Choroid plexus epithelial cell (primary cell): ENCODE measurements at regions not wholly inside any gene's neighbourhood (a gene's known extent, or its start where the extent isn't known, plus 50 kb on each side); places are given as distances from the start of the nearest gene placed in this dataset.

Experiments used
- DNase-seq: peaks from one replicate; pipeline ENCODE4 v3.0.0-alpha.2; 2010; ENCODE audit warnings: low read depth
- H3K4me3 ChIP-seq: 2 replicates; pipeline ENCODE4 v1.5.1; 2011; ENCODE audit warnings: low read depth, mild to moderate bottlenecking, control low read depth, low read length, moderate library complexity
- CTCF ChIP-seq: conservative IDR thresholded peaks from 2 replicates; pipeline ENCODE4 v1.5.1; 2011; ENCODE audit warnings: low read depth, mild to moderate bottlenecking, control low read depth, inconsistent platforms, low read length, moderate library complexity

GRCh38 chr6:14642842-14643241 lies 525.3 kb downstream of the CD83 start:
- H3K4me3 ChIP-seq = no peak overlapping the region
- TF ChIP-seq CTCF = no peak
- DNase-seq = no peak

- no peak for TF ChIP-seq CTCF
- H3K4me3 ChIP-seq = no peak overlapping the region
- no peak for DNase-seq
Measured at GRCh38 chr6:14644381-14644780, 526.8 kb downstream of the CD83 start.

DNA sequence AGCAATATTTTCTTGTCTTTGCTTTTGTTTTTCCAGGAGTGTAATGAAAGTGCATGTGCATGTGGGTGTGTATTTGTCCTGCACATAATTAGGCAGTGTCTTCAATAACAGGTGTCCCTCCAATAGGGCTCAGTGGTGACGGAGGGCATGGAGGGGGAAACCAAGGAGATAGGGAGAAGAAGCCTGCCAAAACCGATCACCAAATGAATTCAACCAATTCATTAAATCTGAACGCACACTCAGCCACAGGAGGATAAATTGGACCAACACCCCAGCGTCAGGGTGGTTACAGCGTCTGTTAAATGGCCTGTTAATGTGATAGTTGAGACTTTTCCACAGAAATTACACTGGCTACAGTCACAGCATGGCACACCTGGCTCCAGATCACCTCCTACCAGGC lies 527.6 kb downstream of the CD83 start:
- no peak for DNase-seq
- no peak overlapping the region for H3K4me3 ChIP-seq
- no peak for TF ChIP-seq CTCF

DNA sequence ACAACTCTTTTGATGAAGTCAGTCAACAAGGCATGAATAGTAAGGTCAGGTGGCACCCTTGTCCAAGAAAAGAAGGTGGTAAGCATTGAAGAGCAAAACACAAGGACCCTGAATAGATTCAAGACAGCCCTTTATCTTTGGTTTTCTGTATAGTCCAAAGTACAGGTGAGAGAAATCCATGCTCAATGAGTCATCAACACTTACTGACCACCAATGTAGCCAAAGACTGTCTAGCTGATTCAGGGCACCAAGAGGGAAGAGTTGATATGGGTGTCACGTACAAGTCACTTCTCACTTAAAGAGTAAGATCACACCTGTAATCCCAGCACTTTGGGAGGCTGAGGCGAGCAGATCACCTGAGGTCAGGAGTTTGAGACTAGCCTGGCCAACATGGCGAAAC lies 528.3 kb downstream of the CD83 start:
- no peak for DNase-seq
- H3K4me3 ChIP-seq = no peak overlapping the region
- TF ChIP-seq CTCF = no peak

DNA sequence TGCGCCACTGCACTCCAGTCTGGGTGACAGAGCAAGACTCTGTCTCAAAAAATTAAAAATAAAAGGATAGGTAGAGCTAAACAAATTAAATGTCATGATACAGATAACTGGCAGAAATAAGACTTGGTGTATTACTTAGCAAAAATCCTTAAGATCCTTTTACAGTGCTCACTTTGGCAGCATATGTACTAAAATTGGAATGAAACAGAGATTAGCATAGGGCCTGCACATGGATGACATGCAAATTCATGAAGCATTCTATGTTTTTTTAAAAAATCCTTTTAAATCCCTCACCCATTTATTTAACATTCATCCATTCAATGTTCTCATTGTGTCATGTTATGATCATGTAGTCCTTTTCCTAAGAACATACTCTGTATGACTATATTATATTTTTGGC lies 528.8 kb downstream of the CD83 start:
- DNase-seq = no peak
- TF ChIP-seq CTCF = no peak
- no peak overlapping the region for H3K4me3 ChIP-seq

GRCh38 chr6:14647357-14647756 lies 529.8 kb downstream of the CD83 start:
- no peak for DNase-seq
- TF ChIP-seq CTCF = no peak
- no peak overlapping the region for H3K4me3 ChIP-seq

GRCh38 chr6:14652536-14652935 lies 535.0 kb downstream of the CD83 start:
- no peak overlapping the region for H3K4me3 ChIP-seq
- DNase-seq = no peak
- no peak for TF ChIP-seq CTCF
